ENCODE measurements at regions not wholly inside any gene's neighbourhood (a gene's known extent, or its start where the extent isn't known, plus 50 kb on each side); places are given as distances from the start of the nearest gene placed in this dataset.

- H3K36me3 ChIP-seq (ENCODE audit: control insufficient read depth, insufficient read depth, low read length), result peaks cover 4% of the 10 kb centered on the region; the same call in 1 of the 2 replicates
- TF ChIP-seq CTCF (IDR thresholded peaks at IDR 0.05; ENCODE audit: insufficient read depth, low read length, poor library complexity, severe bottlenecking), result no peak
- H3K4me3 ChIP-seq (replicated peaks; ENCODE audit: low read depth, low read length), result no peak overlapping the region
Observed at GRCh38 chr22:49608660-49609059, 219.0 kb downstream of the BRD1 start.

GRCh38 chr22:49608228-49608627 lies 219.4 kb downstream of the BRD1 start:
- TF ChIP-seq CTCF (IDR thresholded peaks at IDR 0.05; ENCODE audit: insufficient read depth, low read length, poor library complexity, severe bottlenecking), result no peak
- H3K27me3 ChIP-seq (replicated peaks; ENCODE audit: control insufficient read depth, insufficient read depth, low read length), result no peaks in the 10 kb centered on the region
- H3K4me3 ChIP-seq (replicated peaks; ENCODE audit: low read depth, low read length), result no peak overlapping the region
- H3K36me3 ChIP-seq (ENCODE audit: control insufficient read depth, insufficient read depth, low read length), result peaks cover 4% of the 10 kb centered on the region; the same call in 1 of the 2 replicates
- no peak for DNase-seq (ENCODE audit: extremely low read depth, insufficient read length)

More at GRCh38 chr22:49608660-49609059, 219.0 kb downstream of the BRD1 start:
- no peaks in the 10 kb centered on the region for H3K27me3 ChIP-seq (replicated peaks; ENCODE audit: control insufficient read depth, insufficient read depth, low read length)
- DNase-seq (ENCODE audit: extremely low read depth, insufficient read length), result no peak

- peaks cover 4% of the 10 kb centered on the region; the same call in 1 of the 2 replicates for H3K36me3 ChIP-seq (ENCODE audit: control insufficient read depth, insufficient read depth, low read length)
- H3K27me3 ChIP-seq (replicated peaks; ENCODE audit: control insufficient read depth, insufficient read depth, low read length), result no peaks in the 10 kb centered on the region
- DNase-seq (ENCODE audit: extremely low read depth, insufficient read length), result no peak
- H3K4me3 ChIP-seq (replicated peaks; ENCODE audit: low read depth, low read length), result no peak overlapping the region
- no peak for TF ChIP-seq CTCF (IDR thresholded peaks at IDR 0.05; ENCODE audit: insufficient read depth, low read length, poor library complexity, severe bottlenecking)
Observed at GRCh38 chr22:49607821-49608220, 219.9 kb downstream of the BRD1 start.

- peaks cover 5% of the 10 kb centered on the region for H3K36me3 ChIP-seq (ENCODE audit: control insufficient read depth, insufficient read depth, low read length)
- DNase-seq (ENCODE audit: extremely low read depth, insufficient read length), result no peak
- H3K4me3 ChIP-seq (replicated peaks; ENCODE audit: low read depth, low read length), result no peak overlapping the region
- no peak for TF ChIP-seq CTCF (IDR thresholded peaks at IDR 0.05; ENCODE audit: insufficient read depth, low read length, poor library complexity, severe bottlenecking)
- no peaks in the 10 kb centered on the region for H3K27me3 ChIP-seq (replicated peaks; ENCODE audit: control insufficient read depth, insufficient read depth, low read length)
Observed at GRCh38 chr22:49606562-49607290, 220.9 kb downstream of the BRD1 start.

GRCh38 chr22:49604732-49605302 lies 222.9 kb downstream of the BRD1 start:
- H3K4me3 ChIP-seq (replicated peaks; ENCODE audit: low read depth, low read length), result no peak overlapping the region

More at GRCh38 chr22:49604732-49605302, 222.9 kb downstream of the BRD1 start:
- no peak for DNase-seq (ENCODE audit: extremely low read depth, insufficient read length)
- Histone ChIP-seq H3K27me3 (replicated peaks; ENCODE audit: control insufficient read depth, insufficient read depth, low read length) (no peaks in the 10 kb centered on the region), H3K36me3 (ENCODE audit: control insufficient read depth, insufficient read depth, low read length) (peaks cover 5% of the 10 kb centered on the region)
- TF ChIP-seq CTCF (IDR thresholded peaks at IDR 0.05; ENCODE audit: insufficient read depth, low read length, poor library complexity, severe bottlenecking), result no peak
